GM12891 (cell line): ENCODE measurements at regions not wholly inside any gene's neighbourhood (a gene's known extent, or its start where the extent isn't known, plus 50 kb on each side); places are given as distances from the start of the nearest gene placed in this dataset.

Experiments
- POLR2A ChIP-seq: IDR thresholded peaks from 2 replicates; pipeline ENCODE4 v1.6.1; 2011; ENCODE audit warnings: low read depth, low read length, control low read depth
- POLR2AphosphoS5 ChIP-seq: IDR thresholded peaks from 2 replicates; pipeline ENCODE4 v1.6.1; 2011; ENCODE audit warnings: low read depth, low read length, control low read depth

DNA sequence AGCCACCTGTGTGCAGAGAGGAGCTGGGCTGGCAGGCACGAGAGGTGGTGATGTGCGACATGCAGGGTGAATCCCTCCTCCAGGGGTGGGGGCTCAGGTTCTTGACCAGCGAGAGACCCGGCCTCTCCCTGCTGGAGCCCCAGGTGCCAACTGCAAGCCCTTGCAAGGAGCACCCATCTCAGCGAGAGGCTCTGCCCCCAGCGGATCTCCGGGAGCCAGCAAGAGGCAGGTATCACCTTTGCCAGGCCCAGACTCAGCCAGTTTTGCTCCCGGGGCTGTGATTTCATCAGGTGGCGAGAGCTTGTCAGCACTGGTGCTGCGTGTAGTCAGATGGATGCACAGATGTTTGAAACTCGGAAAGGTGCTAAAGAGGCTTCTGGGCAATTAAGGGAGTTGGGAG, 87.7 kb downstream of the TFAP2C start:
- TF ChIP-seq POLR2AphosphoS5 (no peak), POLR2A (no peak)
